ENCODE measurements at regions not wholly inside any gene's neighbourhood (a gene's known extent, or its start where the extent isn't known, plus 50 kb on each side); places are given as distances from the start of the nearest gene placed in this dataset.

DNA sequence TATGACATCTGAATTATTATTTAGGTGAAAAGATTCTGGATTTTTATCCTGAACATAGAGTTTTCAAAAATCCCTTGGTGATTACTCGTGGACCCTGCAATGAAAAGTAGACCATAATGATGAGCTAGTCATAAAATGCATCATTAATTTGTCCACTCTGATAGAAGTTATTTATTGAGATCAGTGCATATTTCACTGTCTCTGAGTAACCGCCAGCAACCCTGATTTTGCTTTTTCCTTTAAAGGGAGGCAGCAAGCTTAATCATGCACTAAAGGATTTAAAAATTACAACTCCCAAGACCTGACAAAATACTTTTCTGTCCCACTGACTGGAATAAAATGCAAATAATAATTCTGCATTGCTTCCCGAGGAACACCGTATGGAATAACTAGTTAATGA lies 259.6 kb upstream of the DPPA4 start:
- BruUV-seq (replicated peaks): no TSS peak
- POLR2A ChIA-PET (ENCODE audit: low non-redundant PET): no interaction called here
- no peak overlapping the region for H3K4me3 ChIP-seq (ENCODE audit: low read depth, low read length, poor library complexity, severe bottlenecking)
- intact Hi-C loops (cut with micrococcal nuclease; ENCODE audit: unreplicated experiment): no loop called here
- H3K4me1 ChIP-seq (ENCODE audit: insufficient read depth, low read length, poor library complexity, severe bottlenecking): no peaks in the 10 kb centered on the region
- no peaks in the 10 kb centered on the region for H3K36me3 ChIP-seq (ENCODE audit: insufficient read depth, low read length, poor library complexity, severe bottlenecking)
- no peaks in the 10 kb centered on the region for H3K27me3 ChIP-seq (replicated peaks; ENCODE audit: insufficient read depth, low read depth, low read length, poor library complexity)
- H3K9me3 ChIP-seq (ENCODE audit: low read depth, low read length, poor library complexity, severe bottlenecking): peaks cover 12% of the 10 kb centered on the region
- CTCF ChIA-PET: no interaction called here
- H3K27ac ChIP-seq (ENCODE audit: low read depth, low read length, poor library complexity, severe bottlenecking): no peak overlapping the region
- TF ChIP-seq, protein P1, sequence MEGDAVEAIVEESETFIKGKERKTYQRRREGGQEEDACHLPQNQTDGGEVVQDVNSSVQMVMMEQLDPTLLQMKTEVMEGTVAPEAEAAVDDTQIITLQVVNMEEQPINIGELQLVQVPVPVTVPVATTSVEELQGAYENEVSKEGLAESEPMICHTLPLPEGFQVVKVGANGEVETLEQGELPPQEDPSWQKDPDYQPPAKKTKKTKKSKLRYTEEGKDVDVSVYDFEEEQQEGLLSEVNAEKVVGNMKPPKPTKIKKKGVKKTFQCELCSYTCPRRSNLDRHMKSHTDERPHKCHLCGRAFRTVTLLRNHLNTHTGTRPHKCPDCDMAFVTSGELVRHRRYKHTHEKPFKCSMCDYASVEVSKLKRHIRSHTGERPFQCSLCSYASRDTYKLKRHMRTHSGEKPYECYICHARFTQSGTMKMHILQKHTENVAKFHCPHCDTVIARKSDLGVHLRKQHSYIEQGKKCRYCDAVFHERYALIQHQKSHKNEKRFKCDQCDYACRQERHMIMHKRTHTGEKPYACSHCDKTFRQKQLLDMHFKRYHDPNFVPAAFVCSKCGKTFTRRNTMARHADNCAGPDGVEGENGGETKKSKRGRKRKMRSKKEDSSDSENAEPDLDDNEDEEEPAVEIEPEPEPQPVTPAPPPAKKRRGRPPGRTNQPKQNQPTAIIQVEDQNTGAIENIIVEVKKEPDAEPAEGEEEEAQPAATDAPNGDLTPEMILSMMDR (conservative IDR thresholded peaks at IDR 0.05; ENCODE audit: low read depth, low read length): no peak
- no peak for TF ChIP-seq EZH2 (IDR thresholded peaks at IDR 0.05; ENCODE audit: borderline replicate concordance, low read depth, low read length, poor library complexity, severe bottlenecking)
- DNase-seq (ENCODE audit: low spot score): no peak

DNA sequence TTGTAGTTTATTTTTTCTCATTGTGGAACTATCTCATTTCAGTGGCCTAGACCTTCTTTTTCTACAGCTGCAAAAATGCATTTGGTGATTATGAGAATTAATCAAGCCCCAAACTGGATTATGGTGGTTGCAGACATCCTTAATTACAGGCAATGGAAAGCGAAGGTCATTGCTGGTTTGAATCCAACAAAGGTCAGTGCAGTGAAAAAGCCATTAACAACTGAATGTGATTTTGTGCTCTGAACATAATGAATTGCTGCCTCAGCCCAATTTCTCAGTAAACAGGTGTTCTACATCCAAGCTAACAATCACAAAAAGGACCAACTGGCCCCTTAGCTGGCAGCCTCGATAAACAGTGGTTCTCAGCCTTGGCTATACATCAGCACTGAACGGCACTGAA lies 260.1 kb upstream of the DPPA4 start:
- Histone ChIP-seq H3K4me1 (ENCODE audit: insufficient read depth, low read length, poor library complexity, severe bottlenecking) (no peaks in the 10 kb centered on the region), H3K4me3 (ENCODE audit: low read depth, low read length, poor library complexity, severe bottlenecking) (no peak overlapping the region), H3K27ac (ENCODE audit: low read depth, low read length, poor library complexity, severe bottlenecking) (no peak overlapping the region), H3K27me3 (replicated peaks; ENCODE audit: insufficient read depth, low read depth, low read length, poor library complexity) (no peaks in the 10 kb centered on the region), H3K9me3 (ENCODE audit: low read depth, low read length, poor library complexity, severe bottlenecking) (peaks cover 7% of the 10 kb centered on the region), H3K36me3 (ENCODE audit: insufficient read depth, low read length, poor library complexity, severe bottlenecking) (no peaks in the 10 kb centered on the region)
- ChIA-PET POLR2A (ENCODE audit: low non-redundant PET) (no interaction called here), CTCF (no interaction called here)
- TF ChIP-seq, protein P1 (conservative IDR thresholded peaks at IDR 0.05; ENCODE audit: low read depth, low read length): no peak
- no peak for TF ChIP-seq EZH2 (IDR thresholded peaks at IDR 0.05; ENCODE audit: borderline replicate concordance, low read depth, low read length, poor library complexity, severe bottlenecking)
- BruUV-seq (replicated peaks): no TSS peak
- no peak for DNase-seq (ENCODE audit: low spot score)
- intact Hi-C loops (cut with micrococcal nuclease; ENCODE audit: unreplicated experiment): no loop called here

DNA sequence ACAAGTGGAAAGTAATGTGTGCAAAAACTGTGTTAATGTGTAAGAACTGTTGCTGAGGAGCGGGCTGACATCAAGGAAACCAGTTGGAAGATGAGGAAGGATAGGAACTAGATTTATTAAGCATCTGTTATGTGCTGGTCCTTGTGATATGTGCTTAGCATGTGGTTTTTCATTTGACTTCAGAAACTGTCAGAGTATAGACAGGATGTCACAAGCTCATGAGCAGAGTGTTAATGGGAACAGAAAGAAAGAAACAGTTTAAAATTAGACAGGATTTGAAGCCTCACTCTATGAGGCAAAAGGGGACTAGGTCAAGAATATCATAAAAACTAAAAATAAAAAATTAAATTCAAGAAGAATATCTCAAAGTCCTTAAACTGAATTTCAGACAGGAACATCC lies 270.6 kb upstream of the DPPA4 start:
- DNase-seq (ENCODE audit: low spot score): no peak
- TF ChIP-seq, protein P1 (conservative IDR thresholded peaks at IDR 0.05; ENCODE audit: low read depth, low read length): no peak
- TF ChIP-seq EZH2 (IDR thresholded peaks at IDR 0.05; ENCODE audit: borderline replicate concordance, low read depth, low read length, poor library complexity, severe bottlenecking): no peak
- no peaks in the 10 kb centered on the region for H3K27me3 ChIP-seq (replicated peaks; ENCODE audit: insufficient read depth, low read depth, low read length, poor library complexity)
- H3K36me3 ChIP-seq (ENCODE audit: insufficient read depth, low read length, poor library complexity, severe bottlenecking): no peaks in the 10 kb centered on the region
- H3K4me1 ChIP-seq (ENCODE audit: insufficient read depth, low read length, poor library complexity, severe bottlenecking): no peaks in the 10 kb centered on the region
- no peaks in the 10 kb centered on the region for H3K9me3 ChIP-seq (ENCODE audit: low read depth, low read length, poor library complexity, severe bottlenecking)
- H3K27ac ChIP-seq (ENCODE audit: low read depth, low read length, poor library complexity, severe bottlenecking): no peak overlapping the region
- POLR2A ChIA-PET (ENCODE audit: low non-redundant PET): interaction anchor here (0.6 kb wide), 1 partner anchor 9 kb away, joined by 4 read pairs; no protein-coding TSS in a partner anchor
- no TSS peak for BruUV-seq (replicated peaks)
- no peak overlapping the region for H3K4me3 ChIP-seq (ENCODE audit: low read depth, low read length, poor library complexity, severe bottlenecking)
- intact Hi-C loops (cut with micrococcal nuclease; ENCODE audit: unreplicated experiment): no loop called here
- CTCF ChIA-PET: no interaction called here

All from A673 (cell line).